IMR-90 (cell line): ENCODE measurements at regions not wholly inside any gene's neighbourhood (a gene's known extent, or its start where the extent isn't known, plus 50 kb on each side); places are given as distances from the start of the nearest gene placed in this dataset.

Experiments used
- ATAC-seq: fragments of 200-7000 bp; cut with Tn5 transposase; 2 replicates; pipeline ENCODE4 v1.9.1; 2020; ENCODE audit warnings: low read depth, mild to moderate bottlenecking, moderate library complexity
- BruUV-seq: library from RNA; stranded (reverse); fragments of 400-500 nt; replicated peaks from 2 replicates; lab custom pipeline; 2021; lab: Mats Ljungman, UMichigan
- CTCF ChIA-PET: fragments of 300-600 bp; formaldehyde crosslinking; extraction: SDS; loops from one replicate; lab custom pipeline; 2021; ENCODE audit warnings: antibody characterized with exemption; lab: Yijun Ruan, JAX
- POLR2A ChIA-PET: fragments of 300-600 bp; sonication (Branson Sonifier 250); formaldehyde crosslinking; loops from one replicate; lab custom pipeline; 2022; ENCODE audit warnings: antibody characterized with exemption; ENCODE audit not compliant: unreplicated experiment; lab: Charles Lee
- DNase-seq: peaks from one replicate; pipeline ENCODE4 v3.0.0; 2013
- H2AFZ ChIP-seq: replicated peaks from 2 replicates; pipeline ENCODE3; 2013; ENCODE audit warnings: low read length, mild to moderate bottlenecking; ENCODE audit not compliant: poor library complexity
- H2AK5ac ChIP-seq: 2 replicates; pipeline ENCODE4 v1.6.1; 2013; ENCODE audit warnings: low read depth, low read length, inconsistent platforms
- H2AK9ac ChIP-seq: replicated peaks from 2 replicates; pipeline ENCODE3; 2013; ENCODE audit warnings: mild to moderate bottlenecking, low read depth, low read length, moderate library complexity; ENCODE audit not compliant: poor library complexity
- H2BK120ac ChIP-seq: 2 replicates; pipeline ENCODE4 v1.6.1; 2013; ENCODE audit warnings: low read depth, low read length, inconsistent platforms
- H2BK15ac ChIP-seq: 3 replicates; pipeline ENCODE4 v1.6.1; 2013; ENCODE audit warnings: low read depth, low read length, inconsistent platforms
- H2BK20ac ChIP-seq: 2 replicates; pipeline ENCODE4 v1.6.1; 2013; ENCODE audit warnings: low read depth, mild to moderate bottlenecking, inconsistent platforms, low read length, moderate library complexity
- H2BK5ac ChIP-seq: 2 replicates; pipeline ENCODE4 v1.6.1; 2013; ENCODE audit warnings: mild to moderate bottlenecking, low read depth, low read length, inconsistent platforms; ENCODE audit not compliant: poor library complexity, severe bottlenecking
- H3K14ac ChIP-seq: replicated peaks from 2 replicates; pipeline ENCODE4 v1.6.1; 2013; ENCODE audit warnings: low read depth, low read length, inconsistent platforms
- H3K18ac ChIP-seq: 2 replicates; pipeline ENCODE4 v1.6.1; 2013; ENCODE audit warnings: low read depth, low read length, control low read depth
- H3K23ac ChIP-seq: 2 replicates; pipeline ENCODE4 v1.6.1; 2013; ENCODE audit warnings: low read depth, low read length, inconsistent platforms
- H3K27ac ChIP-seq: 2 replicates; pipeline ENCODE4 v1.5.1; 2013; ENCODE audit warnings: mild to moderate bottlenecking, control low read depth, low read length; ENCODE audit not compliant: insufficient read depth
- H3K27me3 ChIP-seq: 2 replicates; pipeline ENCODE4 v1.6.1; 2013; ENCODE audit warnings: low read length; ENCODE audit not compliant: control insufficient read depth, insufficient read depth
- H3K36me3 ChIP-seq: 2 replicates; pipeline ENCODE4 v1.6.1; 2013; ENCODE audit warnings: low read length, mixed read lengths; ENCODE audit not compliant: control insufficient read depth, insufficient read depth
- H3K4ac ChIP-seq: 2 replicates; pipeline ENCODE4 v1.6.1; 2013; ENCODE audit warnings: low read depth, low read length, inconsistent platforms
- H3K4me1 ChIP-seq: 2 replicates; pipeline ENCODE4 v1.6.1; 2013; ENCODE audit warnings: low read length, mixed read lengths; ENCODE audit not compliant: control insufficient read depth, insufficient read depth
- H3K4me2 ChIP-seq: 2 replicates; pipeline ENCODE4 v1.6.1; 2013; ENCODE audit warnings: low read depth, mild to moderate bottlenecking, control low read depth, low read length, moderate library complexity
- H3K4me3 ChIP-seq: 2 replicates; pipeline ENCODE4 v1.5.1; 2013; ENCODE audit warnings: low read depth, mild to moderate bottlenecking, control low read depth, low read length, moderate library complexity; ENCODE audit not compliant: insufficient read depth
- H3K56ac ChIP-seq: 2 replicates; pipeline ENCODE4 v1.6.1; 2013; ENCODE audit warnings: low read length, inconsistent platforms; ENCODE audit not compliant: insufficient read depth; ENCODE audit errors: extremely low read depth
- H3K79me1 ChIP-seq, 2 experiments: 2 replicates each; pipeline ENCODE4 v1.6.1; 2013; ENCODE audit warnings: low read length in 2 of 2, inconsistent platforms in 1 of 2, low read depth in 1 of 2
- H3K9ac ChIP-seq: 2 replicates; pipeline ENCODE4 v1.6.1; 2013; ENCODE audit warnings: low read depth, low read length, control low read depth
- H3K9me1 ChIP-seq: 2 replicates; pipeline ENCODE4 v1.6.1; 2013; ENCODE audit warnings: low read length, inconsistent platforms; ENCODE audit not compliant: insufficient read depth
- H3K9me3 ChIP-seq: 2 replicates; pipeline ENCODE4 v1.6.1; 2013; ENCODE audit warnings: low read length; ENCODE audit not compliant: control insufficient read depth, insufficient read depth
- H4K20me1 ChIP-seq: 2 replicates; pipeline ENCODE4 v1.6.1; 2013; ENCODE audit warnings: low read length, inconsistent platforms; ENCODE audit not compliant: insufficient read depth
- H4K5ac ChIP-seq: 2 replicates; pipeline ENCODE4 v1.6.1; 2013; ENCODE audit warnings: mild to moderate bottlenecking, low read depth, low read length, control low read depth
- H4K8ac ChIP-seq, 2 experiments: 2 replicates each; pipeline ENCODE4 v1.6.1; 2013; ENCODE audit warnings: low read depth in 2 of 2, low read length in 2 of 2, control low read depth in 1 of 2, inconsistent platforms in 1 of 2
- H4K91ac ChIP-seq: 2 replicates; pipeline ENCODE4 v1.6.1; 2013; ENCODE audit warnings: low read depth, low read length, inconsistent platforms; ENCODE audit not compliant: insufficient read depth
- CEBPB ChIP-seq: IDR thresholded peaks from 2 replicates; pipeline ENCODE4 v1.6.1; 2012; ENCODE audit warnings: low read depth, low read length, improper control_type of control experiment
- CHD1 ChIP-seq: IDR thresholded peaks from 2 replicates; pipeline ENCODE4 v1.6.1; 2012; ENCODE audit warnings: low read depth, low read length, improper control_type of control experiment
- FOS ChIP-seq: fragments of 150-350 bp; IDR thresholded peaks from 2 replicates; pipeline ENCODE4 v1.6.1; 2016; ENCODE audit warnings: low read depth, low read length
- MAFK ChIP-seq: IDR thresholded peaks from 2 replicates; pipeline ENCODE4 v1.6.1; 2012; ENCODE audit warnings: low read depth, low read length, improper control_type of control experiment
- MAZ ChIP-seq: IDR thresholded peaks from 2 replicates; pipeline ENCODE4 v1.6.1; 2012; ENCODE audit warnings: low read depth, mild to moderate bottlenecking, low read length, improper control_type of control experiment, moderate library complexity, borderline replicate concordance
- MXI1 ChIP-seq: IDR thresholded peaks from 2 replicates; pipeline ENCODE4 v1.6.1; 2012; ENCODE audit warnings: low read depth, mild to moderate bottlenecking, low read length, moderate library complexity, borderline replicate concordance
- NFE2L2 ChIP-seq: fragments of 150-350 bp; IDR thresholded peaks from 2 replicates; pipeline ENCODE4 v1.6.1; 2016; ENCODE audit warnings: low read depth, mild to moderate bottlenecking, low read length
- POLR2A ChIP-seq: IDR thresholded peaks from 2 replicates; pipeline ENCODE4 v1.6.1; 2012; ENCODE audit warnings: mild to moderate bottlenecking, low read depth, low read length
- RAD21 ChIP-seq: IDR thresholded peaks from 2 replicates; pipeline ENCODE4 v1.6.1; 2012; ENCODE audit warnings: low read length, improper control_type of control experiment
- RCOR1 ChIP-seq: IDR thresholded peaks from 2 replicates; pipeline ENCODE4 v1.6.1; 2012; ENCODE audit warnings: mild to moderate bottlenecking, low read length, improper control_type of control experiment; ENCODE audit not compliant: insufficient replicate concordance
- RFX5 ChIP-seq: IDR thresholded peaks from 2 replicates; pipeline ENCODE4 v1.8.0; 2012; ENCODE audit warnings: low read depth, mild to moderate bottlenecking, low read length, moderate library complexity
- SMC3 ChIP-seq: fragments of 150-350 bp; IDR thresholded peaks from 2 replicates; pipeline ENCODE4 v1.6.1; 2016; ENCODE audit warnings: low read depth, mild to moderate bottlenecking, antibody characterized with exemption, low read length, moderate library complexity
- WGBS, 2 experiments: methylation state at CpG; one replicate each; pipeline versions ENCODE4 v1.1.5 to v1.1.7; 2013; ENCODE audit warnings: missing lambda C conversion rate in 2 of 2; ENCODE audit not compliant: insufficient read length in 1 of 2; ENCODE audit errors: extremely low coverage in 2 of 2; 5-methylcytosine and 5-hydroxymethylcytosine counted together
- dilution Hi-C: fragments of 300-500 bp; cut with HindIII; formaldehyde crosslinking; loops from one replicate; pipeline ENCODE4 v1.14.3; 2018; ENCODE audit warnings: low sequenced_read_pairs; ENCODE audit not compliant: unreplicated experiment
- in situ Hi-C: fragments of 300-500 bp; cut with MboI; formaldehyde crosslinking; loops from 3 replicates; pipeline ENCODE4 v1.14.3; 2019; ENCODE audit warnings: low sequenced_read_pairs, inconsistent platforms, mixed read lengths
- intact Hi-C: fragments of 100-400 bp; cut with micrococcal nuclease; formaldehyde crosslinking; loops from 2 replicates; pipeline ENCODE4 v1.10.0; 2022
- TF ChIP-seq, protein P1 (sequence below): fragments of 150-350 bp; IDR thresholded peaks from 2 replicates; pipeline ENCODE4 v1.6.1; 2016; ENCODE audit warnings: low read depth, mild to moderate bottlenecking, low read length, moderate library complexity, borderline replicate concordance
- TF ChIP-seq, protein P2 (sequence below): conservative IDR thresholded peaks from 2 replicates; pipeline ENCODE4 v1.5.1; 2012; ENCODE audit warnings: mild to moderate bottlenecking, low read depth, low read length, improper control_type of control experiment
- TF ChIP-seq, protein P3 (sequence below): fragments of 150-350 bp; IDR thresholded peaks from 2 replicates; pipeline ENCODE4 v1.6.1; 2017; ENCODE audit warnings: mild to moderate bottlenecking, antibody characterized with exemption, low read length, low read depth

DNA sequence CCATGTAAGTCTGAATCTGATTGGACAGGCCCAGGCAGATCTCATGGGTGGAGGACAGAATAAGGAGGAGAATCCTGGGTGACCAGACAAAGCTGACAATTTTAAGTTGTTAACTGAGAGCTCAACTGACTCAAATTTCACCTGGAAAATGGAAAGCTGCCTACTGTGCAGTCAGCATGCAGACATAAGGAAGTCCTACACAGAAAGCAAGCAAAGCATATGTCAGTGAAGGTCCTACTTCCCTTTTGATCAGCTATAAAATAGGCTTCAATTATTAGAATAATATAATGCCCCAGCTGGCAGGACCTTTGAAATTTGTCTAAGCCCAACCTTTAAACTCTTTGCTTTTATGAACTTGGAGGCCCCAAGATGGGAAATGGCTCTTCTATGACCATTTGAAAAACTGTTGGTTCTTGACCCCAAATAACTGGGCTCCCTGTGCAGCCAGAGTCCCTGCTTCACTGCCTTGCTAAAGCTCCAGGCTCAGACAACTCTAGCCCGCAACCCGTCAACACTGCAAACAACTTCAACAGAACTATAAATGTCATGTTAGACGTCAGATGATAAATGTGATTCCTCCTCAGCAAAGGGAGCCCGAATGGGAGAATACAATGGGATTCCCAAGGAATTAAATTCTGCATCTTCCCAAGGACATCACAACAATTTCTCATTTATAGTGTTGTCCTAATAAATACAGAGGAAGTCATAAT is 118.9 kb upstream of the ADRA1B start:
- no peaks in the 10 kb centered on the region; the same call in 1 of the 2 replicates for H3K4me1 ChIP-seq
- no peak overlapping the region for H3K56ac ChIP-seq
- H3K27me3 ChIP-seq: peaks cover 3% of the 10 kb centered on the region; the same call in 1 of the 2 replicates
- H2AFZ ChIP-seq: no peak overlapping the region
- in situ Hi-C loops: no loop called here
- WGBS, 2 experiments: no CpG with 5 or more reads among the region's 4 CpGs
- no peak overlapping the region for H4K91ac ChIP-seq
- H4K5ac ChIP-seq: no peak overlapping the region
- dilution Hi-C loops: no loop called here
- H3K79me1 ChIP-seq: no peaks in the 10 kb centered on the region
- H3K9ac ChIP-seq: no peak overlapping the region
- no peak for DNase-seq
- no peak overlapping the region for H2BK20ac ChIP-seq
- no peak overlapping the region for H2AK9ac ChIP-seq
- no peaks in the 10 kb centered on the region for H3K9me3 ChIP-seq
- no peak overlapping the region for H3K4me2 ChIP-seq
- H3K4ac ChIP-seq: no peak overlapping the region
- H2BK5ac ChIP-seq: no peak overlapping the region
- no peak overlapping the region for H4K8ac ChIP-seq
- H4K20me1 ChIP-seq: no peaks in the 10 kb centered on the region
- intact Hi-C loops: no loop called here
- H3K27ac ChIP-seq: no peak overlapping the region
- H3K4me3 ChIP-seq: no peak overlapping the region
- no peak overlapping the region for H2BK15ac ChIP-seq
- TF ChIP-seq NFE2L2 (no peak), SMC3 (no peak), FOS (no peak), POLR2A (no peak), CEBPB (no peak), MAFK (no peak), MAZ (no peak), RCOR1 (no peak), MXI1 (no peak), RAD21 (no peak), CHD1 (no peak), RFX5 (no peak)
- TF ChIP-seq, protein P1, sequence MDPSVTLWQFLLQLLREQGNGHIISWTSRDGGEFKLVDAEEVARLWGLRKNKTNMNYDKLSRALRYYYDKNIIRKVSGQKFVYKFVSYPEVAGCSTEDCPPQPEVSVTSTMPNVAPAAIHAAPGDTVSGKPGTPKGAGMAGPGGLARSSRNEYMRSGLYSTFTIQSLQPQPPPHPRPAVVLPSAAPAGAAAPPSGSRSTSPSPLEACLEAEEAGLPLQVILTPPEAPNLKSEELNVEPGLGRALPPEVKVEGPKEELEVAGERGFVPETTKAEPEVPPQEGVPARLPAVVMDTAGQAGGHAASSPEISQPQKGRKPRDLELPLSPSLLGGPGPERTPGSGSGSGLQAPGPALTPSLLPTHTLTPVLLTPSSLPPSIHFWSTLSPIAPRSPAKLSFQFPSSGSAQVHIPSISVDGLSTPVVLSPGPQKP: no peak
- TF ChIP-seq, protein P2, sequence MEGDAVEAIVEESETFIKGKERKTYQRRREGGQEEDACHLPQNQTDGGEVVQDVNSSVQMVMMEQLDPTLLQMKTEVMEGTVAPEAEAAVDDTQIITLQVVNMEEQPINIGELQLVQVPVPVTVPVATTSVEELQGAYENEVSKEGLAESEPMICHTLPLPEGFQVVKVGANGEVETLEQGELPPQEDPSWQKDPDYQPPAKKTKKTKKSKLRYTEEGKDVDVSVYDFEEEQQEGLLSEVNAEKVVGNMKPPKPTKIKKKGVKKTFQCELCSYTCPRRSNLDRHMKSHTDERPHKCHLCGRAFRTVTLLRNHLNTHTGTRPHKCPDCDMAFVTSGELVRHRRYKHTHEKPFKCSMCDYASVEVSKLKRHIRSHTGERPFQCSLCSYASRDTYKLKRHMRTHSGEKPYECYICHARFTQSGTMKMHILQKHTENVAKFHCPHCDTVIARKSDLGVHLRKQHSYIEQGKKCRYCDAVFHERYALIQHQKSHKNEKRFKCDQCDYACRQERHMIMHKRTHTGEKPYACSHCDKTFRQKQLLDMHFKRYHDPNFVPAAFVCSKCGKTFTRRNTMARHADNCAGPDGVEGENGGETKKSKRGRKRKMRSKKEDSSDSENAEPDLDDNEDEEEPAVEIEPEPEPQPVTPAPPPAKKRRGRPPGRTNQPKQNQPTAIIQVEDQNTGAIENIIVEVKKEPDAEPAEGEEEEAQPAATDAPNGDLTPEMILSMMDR: no peak
- TF ChIP-seq, protein P3, sequence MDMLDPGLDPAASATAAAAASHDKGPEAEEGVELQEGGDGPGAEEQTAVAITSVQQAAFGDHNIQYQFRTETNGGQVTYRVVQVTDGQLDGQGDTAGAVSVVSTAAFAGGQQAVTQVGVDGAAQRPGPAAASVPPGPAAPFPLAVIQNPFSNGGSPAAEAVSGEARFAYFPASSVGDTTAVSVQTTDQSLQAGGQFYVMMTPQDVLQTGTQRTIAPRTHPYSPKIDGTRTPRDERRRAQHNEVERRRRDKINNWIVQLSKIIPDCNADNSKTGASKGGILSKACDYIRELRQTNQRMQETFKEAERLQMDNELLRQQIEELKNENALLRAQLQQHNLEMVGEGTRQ: no peak
- no peak overlapping the region for H2AK5ac ChIP-seq
- no TSS peak for BruUV-seq
- ChIA-PET CTCF (interaction anchor here (0.7 kb wide), 1 partner anchor 43 kb away, joined by 4 read pairs; no protein-coding TSS in a partner anchor), POLR2A (no interaction called here)
- H3K18ac ChIP-seq: no peak overlapping the region
- no peak overlapping the region for H2BK120ac ChIP-seq
- H3K36me3 ChIP-seq: no peaks in the 10 kb centered on the region
- H3K23ac ChIP-seq: no peak overlapping the region
- H3K14ac ChIP-seq: no peak overlapping the region
- no peak for ATAC-seq
- no peaks in the 10 kb centered on the region for H3K9me1 ChIP-seq
